Stomach (tissue), 8 donors: ENCODE measurements at regions not wholly inside any gene's neighbourhood (a gene's known extent, or its start where the extent isn't known, plus 50 kb on each side); places are given as distances from the start of the nearest gene placed in this dataset.

Experiments
- DNase-seq, 2 donors: peaks; one replicate each; pipeline versions ENCODE4 v3.0.0 to v3.0.0-alpha.2; 2013 to 2019
- H3K27ac ChIP-seq, 5 donors: fragments of 200-600 bp in 4 of 5; sonication (generic) in 4 of 5; one replicate each; pipeline ENCODE4 v1.5.1; 2013 to 2019; ENCODE audit warnings: mild to moderate bottlenecking in 1 of 5, moderate library complexity in 1 of 5
- H3K27me3 ChIP-seq, 3 donors: fragments of 200-600 bp; sonication (generic); one replicate each; pipeline ENCODE4 v1.5.1; 2017 to 2019; ENCODE audit warnings: mixed run types in 1 of 3
- H3K36me3 ChIP-seq, 4 donors: fragments of 200-600 bp; sonication (generic); 1 replicate in 3 of 4; 2 replicates in 1 of 4; pipeline ENCODE4 v1.5.1; 2016 to 2019
- H3K4me1 ChIP-seq, 4 donors: fragments of 200-600 bp; sonication (generic); one replicate each; pipeline ENCODE4 v1.5.1; 2016 to 2019
- H3K4me3 ChIP-seq, 4 donors: fragments of 200-600 bp; sonication (generic) in 3 of 4; one replicate each; pipeline ENCODE4 v1.5.1; 2016 to 2019; ENCODE audit warnings: mild to moderate bottlenecking in 1 of 4
- H3K9me3 ChIP-seq, 4 donors: fragments of 200-600 bp; sonication (generic); one replicate each; pipeline ENCODE4 v1.5.1; 2016 to 2019
- EP300 ChIP-seq: sonication (generic); formaldehyde crosslinking; IDR thresholded peaks from one replicate; pipeline ENCODE4 v1.6.1; 2017; ENCODE audit warnings: antibody characterized with exemption
- POLR2A ChIP-seq, 4 donors: fragments of 450-650 bp; IDR thresholded peaks; one replicate each; pipeline ENCODE4 v1.6.1; 2016; ENCODE audit warnings: antibody characterized with exemption in 4 of 4, control low read depth in 2 of 4, mild to moderate bottlenecking in 1 of 4, moderate library complexity in 1 of 4
- POLR2AphosphoS5 ChIP-seq, 3 donors: sonication (generic); formaldehyde crosslinking; IDR thresholded peaks; one replicate each; pipeline ENCODE4 v1.6.1; 2016; ENCODE audit warnings: antibody characterized with exemption in 3 of 3
- WGBS, 5 donors: extraction: QIAGEN DNeasy Blood & Tissue Kit in 3 of 5; methylation state at CpG; one replicate each; pipeline versions ENCODE4 v1.1.5 to v1.1.7; 2013 to 2018; 5-methylcytosine and 5-hydroxymethylcytosine counted together
- intact Hi-C: fragments of 100-400 bp; cut with DNase I; formaldehyde crosslinking; loops from one replicate; pipeline ENCODE4 v1.15.1; 2023; ENCODE audit warnings: low total_unique reads
- TF ChIP-seq, protein P1 (sequence below), 7 experiments: fragments of 450-650 bp in 4 of 7; fragments of 200-600 bp in 3 of 7; sonication (generic) in 3 of 7; IDR thresholded peaks; one replicate each; pipeline ENCODE4 v1.5.1; 2016 to 2019; ENCODE audit warnings: antibody characterized with exemption in 7 of 7, control low read depth in 2 of 7, mild to moderate bottlenecking in 1 of 7
- donor health status: healthy with polysubstance abuse.
- donor health status: Bipolar disorder and iron deficiency.
- donor health status: healthy.

DNA sequence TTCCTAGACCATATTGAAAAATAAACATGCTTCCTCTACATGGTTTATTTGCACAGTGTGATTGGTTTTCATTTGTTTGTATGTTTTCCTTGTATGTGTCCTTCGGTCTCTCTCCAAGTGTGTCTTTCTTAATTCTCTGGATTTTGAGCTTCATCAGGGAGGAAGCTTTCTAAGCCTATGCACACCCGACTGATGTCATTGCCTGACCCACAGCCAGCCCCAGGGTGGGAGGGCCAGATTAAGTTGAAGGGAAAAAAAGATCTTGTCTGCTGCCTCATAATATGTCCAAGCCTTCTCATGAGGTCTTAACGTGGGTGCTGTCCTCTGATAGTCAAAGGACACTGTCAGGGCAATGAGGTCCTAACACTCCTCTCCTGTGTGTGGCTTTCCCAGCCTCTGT lies 115.2 kb downstream of the MARCHF4 start:
- H3K4me3 ChIP-seq, result no peak overlapping the region
- DNase-seq, result peak in 1 of 2 donors; percentile 30
- no peaks in the 10 kb centered on the region for H3K4me1 ChIP-seq
- no peak for TF ChIP-seq EP300
- no peak for TF ChIP-seq POLR2A (IDR thresholded peaks at IDR 0.05)
- TF ChIP-seq, protein P1, sequence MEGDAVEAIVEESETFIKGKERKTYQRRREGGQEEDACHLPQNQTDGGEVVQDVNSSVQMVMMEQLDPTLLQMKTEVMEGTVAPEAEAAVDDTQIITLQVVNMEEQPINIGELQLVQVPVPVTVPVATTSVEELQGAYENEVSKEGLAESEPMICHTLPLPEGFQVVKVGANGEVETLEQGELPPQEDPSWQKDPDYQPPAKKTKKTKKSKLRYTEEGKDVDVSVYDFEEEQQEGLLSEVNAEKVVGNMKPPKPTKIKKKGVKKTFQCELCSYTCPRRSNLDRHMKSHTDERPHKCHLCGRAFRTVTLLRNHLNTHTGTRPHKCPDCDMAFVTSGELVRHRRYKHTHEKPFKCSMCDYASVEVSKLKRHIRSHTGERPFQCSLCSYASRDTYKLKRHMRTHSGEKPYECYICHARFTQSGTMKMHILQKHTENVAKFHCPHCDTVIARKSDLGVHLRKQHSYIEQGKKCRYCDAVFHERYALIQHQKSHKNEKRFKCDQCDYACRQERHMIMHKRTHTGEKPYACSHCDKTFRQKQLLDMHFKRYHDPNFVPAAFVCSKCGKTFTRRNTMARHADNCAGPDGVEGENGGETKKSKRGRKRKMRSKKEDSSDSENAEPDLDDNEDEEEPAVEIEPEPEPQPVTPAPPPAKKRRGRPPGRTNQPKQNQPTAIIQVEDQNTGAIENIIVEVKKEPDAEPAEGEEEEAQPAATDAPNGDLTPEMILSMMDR (IDR thresholded peaks at IDR 0.05), result no peak
- TF ChIP-seq POLR2AphosphoS5 (IDR thresholded peaks at IDR 0.05), result no peak
- no peaks in the 10 kb centered on the region for H3K27me3 ChIP-seq
- WGBS, 5 donors, result 39 to 56% (median 48%) methylated on average over 3 of the region's 3 CpGs
- no peak overlapping the region for H3K27ac ChIP-seq
- no peaks in the 10 kb centered on the region for H3K36me3 ChIP-seq
- no peaks in the 10 kb centered on the region for H3K9me3 ChIP-seq
- intact Hi-C loops, result no loop called here
